Activated CD8-positive, alpha-beta T cell treated with anti-CD3 and anti-CD28 coated beads for 36 hours (primary cell): ENCODE measurements at regions not wholly inside any gene's neighbourhood (a gene's known extent, or its start where the extent isn't known, plus 50 kb on each side); places are given as distances from the start of the nearest gene placed in this dataset.

Experiments used
- ATAC-seq: fragments of 200-7000 bp; cut with Tn5 transposase; one replicate; pipeline ENCODE4 v1.10.0; 2021; ENCODE audit warnings: mild to moderate bottlenecking, moderate library complexity
- CTCF ChIA-PET: fragments of 350-600 bp; sonication (Branson Sonifier 250); formaldehyde crosslinking; loops from one replicate; lab custom pipeline; 2021; ENCODE audit warnings: antibody characterized with exemption; lab: Charles Lee
- POLR2A ChIA-PET: fragments of 350-600 bp; sonication (Branson Sonifier 250); formaldehyde crosslinking; loops from one replicate; lab custom pipeline; 2021; ENCODE audit warnings: antibody characterized with exemption; lab: Charles Lee
- DNase-seq: peaks from one replicate; pipeline ENCODE4 v3.0.0-alpha.2; 2020
- H3K27ac Mint-ChIP-seq: one replicate; pipeline ENCODE4 v1.8.0; 2021; ENCODE audit warnings: mild to moderate bottlenecking, mixed read lengths
- H3K27me3 Mint-ChIP-seq: one replicate; pipeline ENCODE4 v1.8.0; 2021; ENCODE audit warnings: mixed read lengths
- H3K36me3 Mint-ChIP-seq: one replicate; pipeline ENCODE4 v1.8.0; 2021; ENCODE audit warnings: low read depth, mixed read lengths
- H3K4me1 Mint-ChIP-seq: one replicate; pipeline ENCODE4 v1.8.0; 2021; ENCODE audit warnings: low read depth, mixed read lengths
- H3K4me3 Mint-ChIP-seq: one replicate; pipeline ENCODE4 v1.8.0; 2021; ENCODE audit warnings: mild to moderate bottlenecking, moderate library complexity, mixed read lengths
- H3K9me3 Mint-ChIP-seq: one replicate; pipeline ENCODE4 v1.8.0; 2021; ENCODE audit warnings: mixed read lengths
- intact Hi-C: fragments of 100-400 bp; cut with micrococcal nuclease; formaldehyde crosslinking; loops from one replicate; pipeline ENCODE4 v1.10.0; 2022
- TF ChIP-seq, protein P1 (sequence below): fragments of 200-600 bp; IDR thresholded peaks from one replicate; pipeline ENCODE4 v1.8.0; 2022; ENCODE audit warnings: antibody characterized with exemption, mild to moderate bottlenecking

- CTCF ChIA-PET = interaction anchor here (0.9 to 2.4 kb wide), 2 partner anchors 15 to 38 kb away, joined by 3 to 8 read pairs; no protein-coding TSS in a partner anchor
- POLR2A ChIA-PET = no interaction called here
- Mint-ChIP-seq H3K4me1 (no peaks in the 10 kb centered on the region), H3K27me3 (no peaks in the 10 kb centered on the region), H3K4me3 (no peak overlapping the region), H3K36me3 (no peaks in the 10 kb centered on the region), H3K27ac (no peak overlapping the region), H3K9me3 (no peaks in the 10 kb centered on the region)
- intact Hi-C loops = no loop called here
- TF ChIP-seq, protein P1, sequence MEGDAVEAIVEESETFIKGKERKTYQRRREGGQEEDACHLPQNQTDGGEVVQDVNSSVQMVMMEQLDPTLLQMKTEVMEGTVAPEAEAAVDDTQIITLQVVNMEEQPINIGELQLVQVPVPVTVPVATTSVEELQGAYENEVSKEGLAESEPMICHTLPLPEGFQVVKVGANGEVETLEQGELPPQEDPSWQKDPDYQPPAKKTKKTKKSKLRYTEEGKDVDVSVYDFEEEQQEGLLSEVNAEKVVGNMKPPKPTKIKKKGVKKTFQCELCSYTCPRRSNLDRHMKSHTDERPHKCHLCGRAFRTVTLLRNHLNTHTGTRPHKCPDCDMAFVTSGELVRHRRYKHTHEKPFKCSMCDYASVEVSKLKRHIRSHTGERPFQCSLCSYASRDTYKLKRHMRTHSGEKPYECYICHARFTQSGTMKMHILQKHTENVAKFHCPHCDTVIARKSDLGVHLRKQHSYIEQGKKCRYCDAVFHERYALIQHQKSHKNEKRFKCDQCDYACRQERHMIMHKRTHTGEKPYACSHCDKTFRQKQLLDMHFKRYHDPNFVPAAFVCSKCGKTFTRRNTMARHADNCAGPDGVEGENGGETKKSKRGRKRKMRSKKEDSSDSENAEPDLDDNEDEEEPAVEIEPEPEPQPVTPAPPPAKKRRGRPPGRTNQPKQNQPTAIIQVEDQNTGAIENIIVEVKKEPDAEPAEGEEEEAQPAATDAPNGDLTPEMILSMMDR = no peak
- no peak for ATAC-seq
- DNase-seq = no peak
Observed at GRCh38 chr1:55322842-55323241, 107.7 kb upstream of the USP24 start.

GRCh38 chr1:55321942-55322341 is 106.8 kb upstream of the USP24 start:
- H3K27ac Mint-ChIP-seq = no peak overlapping the region
- no peak overlapping the region for H3K4me3 Mint-ChIP-seq
- CTCF ChIA-PET = interaction anchor here (2.4 kb wide), 1 partner anchor 16 kb away, joined by 8 read pairs; no protein-coding TSS in a partner anchor
- no peaks in the 10 kb centered on the region for H3K9me3 Mint-ChIP-seq
- TF ChIP-seq, protein P1 = no peak
- POLR2A ChIA-PET = no interaction called here
- H3K36me3 Mint-ChIP-seq = no peaks in the 10 kb centered on the region
- ATAC-seq = no peak
- intact Hi-C loops = no loop called here
- no peaks in the 10 kb centered on the region for H3K27me3 Mint-ChIP-seq
- no peak for DNase-seq
- peaks cover under 1% of the 10 kb centered on the region for H3K4me1 Mint-ChIP-seq

DNA sequence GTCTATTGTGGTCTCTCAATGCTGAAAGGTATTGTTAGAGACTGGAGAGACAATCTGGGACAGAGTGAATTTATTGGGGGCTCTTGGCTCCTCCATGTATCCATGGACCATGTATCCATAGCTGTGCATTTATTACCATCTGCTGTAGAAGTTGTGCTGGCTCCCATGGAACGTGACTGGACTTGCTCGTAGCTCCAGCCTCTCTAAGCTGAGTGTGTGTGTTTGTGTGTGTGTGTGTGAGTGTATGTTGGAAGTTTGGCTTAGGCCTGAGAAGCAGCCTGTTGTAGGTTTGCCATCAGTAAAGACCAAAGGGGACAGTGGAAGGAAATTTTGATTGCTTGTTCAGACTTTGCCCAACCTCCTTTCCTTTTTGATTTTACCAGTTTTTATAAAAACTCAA is 105.7 kb upstream of the USP24 start:
- H3K4me3 Mint-ChIP-seq = no peak overlapping the region
- ATAC-seq (no peak), DNase-seq (no peak)
- no peak overlapping the region for H3K27ac Mint-ChIP-seq
- H3K36me3 Mint-ChIP-seq = no peaks in the 10 kb centered on the region
- ChIA-PET POLR2A (no interaction called here), CTCF (interaction anchor here (2.4 kb wide), 1 partner anchor 17 kb away, joined by 8 read pairs; no protein-coding TSS in a partner anchor)
- no peaks in the 10 kb centered on the region for H3K27me3 Mint-ChIP-seq
- peaks cover 2% of the 10 kb centered on the region for H3K4me1 Mint-ChIP-seq
- no peaks in the 10 kb centered on the region for H3K9me3 Mint-ChIP-seq
- TF ChIP-seq, protein P1 = no peak
- intact Hi-C loops = no loop called here

DNA sequence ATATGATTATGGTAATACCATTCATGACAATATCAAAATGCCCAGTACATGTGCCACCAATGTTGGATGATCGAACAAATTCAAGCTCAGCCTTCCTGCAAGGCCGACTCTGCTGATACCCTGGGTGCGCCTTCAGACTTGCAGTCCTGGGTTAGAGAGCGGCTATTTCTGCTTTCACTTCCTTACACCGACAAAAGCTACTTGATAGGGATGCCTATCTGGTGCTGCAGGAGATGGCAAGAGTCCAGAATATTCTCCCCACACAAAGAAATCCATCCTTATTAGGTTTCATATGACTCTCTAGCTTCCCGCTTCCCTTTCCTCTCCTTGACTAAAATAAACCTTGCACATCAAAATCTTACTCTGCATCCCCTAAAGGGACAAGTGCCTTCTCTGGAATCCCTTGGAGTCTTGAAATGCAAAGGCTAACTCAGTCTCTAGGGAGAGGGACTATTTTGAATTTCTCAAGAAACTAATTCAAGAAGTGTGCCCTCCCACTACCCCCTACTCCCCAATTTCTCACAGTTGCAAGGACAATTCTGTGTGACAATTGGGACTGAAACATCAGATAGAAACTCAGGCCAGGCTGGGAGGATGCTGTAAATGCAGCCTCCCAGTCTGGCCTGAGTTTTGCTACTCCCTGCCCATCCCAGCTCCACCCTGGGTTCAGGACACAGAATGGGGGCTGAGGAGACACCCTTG is 103.1 kb upstream of the USP24 start:
- ATAC-seq (no peak), DNase-seq (no peak)
- CTCF ChIA-PET = interaction anchor here (1.3 to 3.4 kb wide), 2 partner anchors 9 to 19 kb away, joined by 4 to 12 read pairs; no protein-coding TSS in a partner anchor
- Mint-ChIP-seq H3K27ac (no peak overlapping the region), H3K9me3 (no peaks in the 10 kb centered on the region), H3K4me1 (peaks cover 2% of the 10 kb centered on the region), H3K36me3 (no peaks in the 10 kb centered on the region), H3K4me3 (no peak overlapping the region), H3K27me3 (no peaks in the 10 kb centered on the region)
- POLR2A ChIA-PET = no interaction called here
- intact Hi-C loops = no loop called here
- TF ChIP-seq, protein P1 = no peak

- no peaks in the 10 kb centered on the region for H3K36me3 Mint-ChIP-seq
- no peak for ATAC-seq
- ChIA-PET POLR2A (no interaction called here), CTCF (interaction anchor here (1.3 to 3.4 kb wide), 2 partner anchors 9 to 20 kb away, joined by 4 to 12 read pairs; no protein-coding TSS in a partner anchor)
- H3K9me3 Mint-ChIP-seq = no peaks in the 10 kb centered on the region
- DNase-seq = no peak
- no peaks in the 10 kb centered on the region for H3K27me3 Mint-ChIP-seq
- TF ChIP-seq, protein P1 = no peak
- intact Hi-C loops = no loop called here
- H3K4me1 Mint-ChIP-seq = peaks cover 2% of the 10 kb centered on the region
- no peak overlapping the region for H3K4me3 Mint-ChIP-seq
- no peak overlapping the region for H3K27ac Mint-ChIP-seq
Observed at GRCh38 chr1:55317673-55318072, 102.5 kb upstream of the USP24 start.
